Vagina (tissue), 2 donors: ENCODE measurements at regions not wholly inside any gene's neighbourhood (a gene's known extent, or its start where the extent isn't known, plus 50 kb on each side); places are given as distances from the start of the nearest gene placed in this dataset.

Source experiments
- POLR2A ChIP-seq, 2 donors: fragments of 450-650 bp; IDR thresholded peaks; one replicate each; pipeline ENCODE4 v1.6.1; 2017; ENCODE audit warnings: antibody characterized with exemption in 2 of 2, mild to moderate bottlenecking in 2 of 2, moderate library complexity in 2 of 2
- POLR2AphosphoS5 ChIP-seq, 2 donors: sonication (generic); formaldehyde crosslinking; IDR thresholded peaks; one replicate each; pipeline ENCODE4 v1.9.0; 2017; ENCODE audit warnings: antibody characterized with exemption in 2 of 2, mild to moderate bottlenecking in 2 of 2, low read depth in 1 of 2; ENCODE audit not compliant: insufficient read depth in 1 of 2
- TF ChIP-seq, protein P1 (sequence below), 3 experiments: fragments of 450-650 bp in 2 of 3; fragments of 200-600 bp in 1 of 3; sonication (generic) in 1 of 3; IDR thresholded peaks; one replicate each; pipeline ENCODE4 v1.5.1; 2017 to 2019; ENCODE audit warnings: antibody characterized with exemption in 3 of 3, mild to moderate bottlenecking in 2 of 3, moderate library complexity in 2 of 3

DNA sequence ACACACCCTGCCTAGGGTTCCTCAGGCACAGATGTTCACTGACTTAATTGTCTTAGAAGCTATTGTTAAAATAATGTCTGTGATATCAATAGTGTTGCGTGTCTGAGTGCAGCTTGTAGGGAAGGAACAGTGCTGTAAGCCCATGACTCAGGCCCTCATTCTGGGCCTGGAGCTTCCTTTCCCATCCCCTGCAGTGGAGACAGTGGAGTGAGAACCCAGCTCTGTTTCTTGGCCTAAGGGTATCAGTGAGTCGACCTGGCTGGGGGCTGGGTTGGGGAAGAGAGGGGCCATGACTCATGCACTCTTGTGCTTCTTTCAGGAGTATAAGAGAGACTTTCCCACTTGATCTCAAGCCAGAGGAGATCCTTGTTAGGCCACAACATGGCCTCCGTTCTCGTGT is 106.8 kb downstream of the HRH4 start:
- TF ChIP-seq, protein P1, sequence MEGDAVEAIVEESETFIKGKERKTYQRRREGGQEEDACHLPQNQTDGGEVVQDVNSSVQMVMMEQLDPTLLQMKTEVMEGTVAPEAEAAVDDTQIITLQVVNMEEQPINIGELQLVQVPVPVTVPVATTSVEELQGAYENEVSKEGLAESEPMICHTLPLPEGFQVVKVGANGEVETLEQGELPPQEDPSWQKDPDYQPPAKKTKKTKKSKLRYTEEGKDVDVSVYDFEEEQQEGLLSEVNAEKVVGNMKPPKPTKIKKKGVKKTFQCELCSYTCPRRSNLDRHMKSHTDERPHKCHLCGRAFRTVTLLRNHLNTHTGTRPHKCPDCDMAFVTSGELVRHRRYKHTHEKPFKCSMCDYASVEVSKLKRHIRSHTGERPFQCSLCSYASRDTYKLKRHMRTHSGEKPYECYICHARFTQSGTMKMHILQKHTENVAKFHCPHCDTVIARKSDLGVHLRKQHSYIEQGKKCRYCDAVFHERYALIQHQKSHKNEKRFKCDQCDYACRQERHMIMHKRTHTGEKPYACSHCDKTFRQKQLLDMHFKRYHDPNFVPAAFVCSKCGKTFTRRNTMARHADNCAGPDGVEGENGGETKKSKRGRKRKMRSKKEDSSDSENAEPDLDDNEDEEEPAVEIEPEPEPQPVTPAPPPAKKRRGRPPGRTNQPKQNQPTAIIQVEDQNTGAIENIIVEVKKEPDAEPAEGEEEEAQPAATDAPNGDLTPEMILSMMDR (IDR thresholded peaks at IDR 0.05): no peak
- TF ChIP-seq POLR2A (IDR thresholded peaks at IDR 0.05) (no peak), POLR2AphosphoS5 (IDR thresholded peaks at IDR 0.05; ENCODE audit: insufficient read depth in 1 of 2, low read depth in 1 of 2) (no peak)
